ENCODE measurements at regions not wholly inside any gene's neighbourhood (a gene's known extent, or its start where the extent isn't known, plus 50 kb on each side); places are given as distances from the start of the nearest gene placed in this dataset.

- no peak for DNase-seq
- TF ChIP-seq EZH2phosphoT487 (IDR thresholded peaks at IDR 0.05; ENCODE audit: low read length) (no peak), EZH2 (optimal IDR thresholded peaks at IDR 0.05; ENCODE audit: low read depth, low read length) (no peak)
- TF ChIP-seq, protein P1, sequence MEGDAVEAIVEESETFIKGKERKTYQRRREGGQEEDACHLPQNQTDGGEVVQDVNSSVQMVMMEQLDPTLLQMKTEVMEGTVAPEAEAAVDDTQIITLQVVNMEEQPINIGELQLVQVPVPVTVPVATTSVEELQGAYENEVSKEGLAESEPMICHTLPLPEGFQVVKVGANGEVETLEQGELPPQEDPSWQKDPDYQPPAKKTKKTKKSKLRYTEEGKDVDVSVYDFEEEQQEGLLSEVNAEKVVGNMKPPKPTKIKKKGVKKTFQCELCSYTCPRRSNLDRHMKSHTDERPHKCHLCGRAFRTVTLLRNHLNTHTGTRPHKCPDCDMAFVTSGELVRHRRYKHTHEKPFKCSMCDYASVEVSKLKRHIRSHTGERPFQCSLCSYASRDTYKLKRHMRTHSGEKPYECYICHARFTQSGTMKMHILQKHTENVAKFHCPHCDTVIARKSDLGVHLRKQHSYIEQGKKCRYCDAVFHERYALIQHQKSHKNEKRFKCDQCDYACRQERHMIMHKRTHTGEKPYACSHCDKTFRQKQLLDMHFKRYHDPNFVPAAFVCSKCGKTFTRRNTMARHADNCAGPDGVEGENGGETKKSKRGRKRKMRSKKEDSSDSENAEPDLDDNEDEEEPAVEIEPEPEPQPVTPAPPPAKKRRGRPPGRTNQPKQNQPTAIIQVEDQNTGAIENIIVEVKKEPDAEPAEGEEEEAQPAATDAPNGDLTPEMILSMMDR (IDR thresholded peaks at IDR 0.05; ENCODE audit: low read length), result no peak
- Histone ChIP-seq H3K4me2 (ENCODE audit: low read depth, low read length) (no peak overlapping the region), H3K4me3 (ENCODE audit: low read length) (no peak overlapping the region), H3K27ac (ENCODE audit: low read length) (no peak overlapping the region), H3K4me1 (ENCODE audit: low read length) (0 out of 2 replicates have a peak, but pooled peaks cover 8% of the 10 kb centered on the region), H3K79me2 (ENCODE audit: low read length) (no peaks in the 10 kb centered on the region), H3K9me2 (replicated peaks; ENCODE audit: insufficient read depth, low read length) (no peaks in the 10 kb centered on the region), H3K9me3 (replicated peaks; ENCODE audit: insufficient read depth, low read length) (no peaks in the 10 kb centered on the region), H3K36me3 (replicated peaks; ENCODE audit: insufficient read depth, low read length) (no peaks in the 10 kb centered on the region), H3F3A (ENCODE audit: insufficient read depth, low read length) (no peaks in the 10 kb centered on the region), H2AFZ (ENCODE audit: low read length) (no peak overlapping the region), H4K20me1 (ENCODE audit: insufficient read depth, low read length) (no peaks in the 10 kb centered on the region), H3K27me3 (replicated peaks; ENCODE audit: insufficient read depth, low read length) (no peaks in the 10 kb centered on the region), H3K9ac (ENCODE audit: low read length) (no peak overlapping the region)
Observed at GRCh38 chr16:49972961-49973360, 52.1 kb upstream of the CNEP1R1 start.
